NT2/D1 (cell line): ENCODE measurements at regions not wholly inside any gene's neighbourhood (a gene's known extent, or its start where the extent isn't known, plus 50 kb on each side); places are given as distances from the start of the nearest gene placed in this dataset.

ENCODE experiments used
- DNase-seq: peaks from one replicate; pipeline ENCODE4 v3.0.0-alpha.2; 2011; ENCODE audit warnings: low read depth, low spot score
- H3K27me3 ChIP-seq: 2 replicates; pipeline ENCODE4 v1.6.0; 2011; ENCODE audit warnings: mild to moderate bottlenecking; ENCODE audit not compliant: insufficient read length, insufficient read depth
- H3K36me3 ChIP-seq: 2 replicates; pipeline ENCODE4 v1.6.1; 2011; ENCODE audit warnings: mild to moderate bottlenecking, low read length, mixed read lengths; ENCODE audit not compliant: insufficient read depth, insufficient read length
- H3K4me1 ChIP-seq: 2 replicates; pipeline ENCODE4 v1.5.1; 2011; ENCODE audit not compliant: insufficient read depth, insufficient read length
- H3K4me3 ChIP-seq: 2 replicates; pipeline ENCODE4 v1.5.1; 2011; ENCODE audit warnings: low read depth; ENCODE audit not compliant: insufficient read length
- H3K9ac ChIP-seq: 2 replicates; pipeline ENCODE4 v1.6.0; 2011; ENCODE audit warnings: low read depth; ENCODE audit not compliant: insufficient read length
- H3K9me3 ChIP-seq: 2 replicates; pipeline ENCODE4 v1.5.1; 2011; ENCODE audit warnings: mild to moderate bottlenecking, low read length; ENCODE audit not compliant: insufficient read depth
- SUZ12 ChIP-seq: IDR thresholded peaks from 2 replicates; pipeline ENCODE4 v1.6.1; 2011; ENCODE audit not compliant: insufficient read length, insufficient read depth; ENCODE audit errors: extremely low read depth
- YY1 ChIP-seq: IDR thresholded peaks from 2 replicates; pipeline ENCODE4 v1.6.1; 2011; ENCODE audit not compliant: insufficient read length, insufficient read depth
- ZNF274 ChIP-seq: IDR thresholded peaks from 2 replicates; pipeline ENCODE4 v1.6.1; 2011; ENCODE audit warnings: mild to moderate bottlenecking, low read depth, low read length

GRCh38 chr3:197430502-197430901 is 125.3 kb downstream of the BDH1 start:
- H3K4me3 ChIP-seq, result no peak overlapping the region
- TF ChIP-seq ZNF274 (no peak), YY1 (no peak), SUZ12 (no peak)
- no peaks in the 10 kb centered on the region for H3K4me1 ChIP-seq
- DNase-seq, result no peak
- no peaks in the 10 kb centered on the region for H3K36me3 ChIP-seq
- H3K9ac ChIP-seq, result no peak overlapping the region
- H3K9me3 ChIP-seq, result no peaks in the 10 kb centered on the region
- peaks cover under 1% of the 10 kb centered on the region for H3K27me3 ChIP-seq

DNA sequence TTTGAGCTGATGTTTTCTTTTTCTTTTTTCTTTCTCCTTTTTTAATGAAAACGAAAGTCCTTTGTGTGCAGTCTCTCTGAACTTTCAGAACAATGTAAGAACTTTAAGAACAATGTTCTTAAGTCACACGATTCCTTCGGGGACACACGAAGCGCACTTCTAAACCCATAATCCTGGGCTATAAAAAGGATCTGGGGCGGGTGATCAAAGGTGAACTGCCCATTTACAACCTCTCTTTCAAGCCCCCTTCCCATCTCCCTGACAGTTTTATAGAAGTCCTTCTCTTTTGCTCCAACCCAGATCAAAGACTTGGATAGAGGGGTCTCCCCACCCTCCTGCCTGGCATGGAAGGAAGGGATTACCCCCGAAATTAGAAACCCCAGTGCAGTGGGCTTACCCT is 126.8 kb downstream of the BDH1 start:
- no peaks in the 10 kb centered on the region for H3K36me3 ChIP-seq
- H3K9ac ChIP-seq, result no peak overlapping the region
- H3K27me3 ChIP-seq, result peaks cover 3% of the 10 kb centered on the region
- DNase-seq, result no peak
- TF ChIP-seq YY1, result no peak
- no peak for TF ChIP-seq ZNF274
- no peaks in the 10 kb centered on the region for H3K4me1 ChIP-seq
- H3K4me3 ChIP-seq, result no peak overlapping the region
- no peaks in the 10 kb centered on the region for H3K9me3 ChIP-seq

- H3K4me3 ChIP-seq, result no peak overlapping the region
Measured at GRCh38 chr3:197428117-197428801, 127.5 kb downstream of the BDH1 start.

GRCh38 chr3:197427021-197427420 is 128.6 kb upstream of the DLG1 start:
- Histone ChIP-seq H3K9ac (no peak overlapping the region), H3K27me3 (peaks cover 3% of the 10 kb centered on the region), H3K4me3 (no peak overlapping the region), H3K4me1 (peaks cover 4% of the 10 kb centered on the region), H3K36me3 (no peaks in the 10 kb centered on the region), H3K9me3 (no peaks in the 10 kb centered on the region)
- DNase-seq, result no peak
- TF ChIP-seq YY1 (no peak), SUZ12 (no peak), ZNF274 (no peak)

More at GRCh38 chr3:197428117-197428801, 127.5 kb downstream of the BDH1 start:
- Histone ChIP-seq H3K27me3 (peaks cover 3% of the 10 kb centered on the region), H3K9ac (no peak overlapping the region), H3K36me3 (no peaks in the 10 kb centered on the region), H3K9me3 (no peaks in the 10 kb centered on the region), H3K4me1 (no peaks in the 10 kb centered on the region)
- TF ChIP-seq YY1, result no peak
- no peak for TF ChIP-seq ZNF274
- TF ChIP-seq SUZ12, result no peak
- no peak for DNase-seq

GRCh38 chr3:197426121-197426566 is 127.7 kb upstream of the DLG1 start:
- Histone ChIP-seq H3K4me3 (no peak overlapping the region), H3K4me1 (peaks cover 4% of the 10 kb centered on the region), H3K9me3 (no peaks in the 10 kb centered on the region), H3K9ac (no peak overlapping the region), H3K36me3 (no peaks in the 10 kb centered on the region), H3K27me3 (peaks cover 3% of the 10 kb centered on the region)
- no peak for DNase-seq
- no peak for TF ChIP-seq YY1
- TF ChIP-seq SUZ12, result no peak
- TF ChIP-seq ZNF274, result no peak

- Histone ChIP-seq H3K9ac (no peak overlapping the region), H3K9me3 (no peaks in the 10 kb centered on the region), H3K4me1 (peaks cover 4% of the 10 kb centered on the region), H3K4me3 (no peak overlapping the region), H3K36me3 (no peaks in the 10 kb centered on the region), H3K27me3 (peaks cover 3% of the 10 kb centered on the region)
- DNase-seq, result no peak
- TF ChIP-seq SUZ12, result no peak
Measured at GRCh38 chr3:197425485-197426120, 127.2 kb upstream of the DLG1 start.

GRCh38 chr3:197424674-197425484 is 126.5 kb upstream of the DLG1 start:
- no peak overlapping the region for H3K4me3 ChIP-seq
- TF ChIP-seq ZNF274 (no peak), YY1 (no peak), SUZ12 (no peak)
- H3K36me3 ChIP-seq, result no peaks in the 10 kb centered on the region
- no peak overlapping the region for H3K9ac ChIP-seq
- peaks cover 4% of the 10 kb centered on the region for H3K4me1 ChIP-seq
- no peak for DNase-seq
- H3K27me3 ChIP-seq, result peaks cover 3% of the 10 kb centered on the region
- no peaks in the 10 kb centered on the region for H3K9me3 ChIP-seq
